ENCODE measurements at regions not wholly inside any gene's neighbourhood (a gene's known extent, or its start where the extent isn't known, plus 50 kb on each side); places are given as distances from the start of the nearest gene placed in this dataset.

DNA sequence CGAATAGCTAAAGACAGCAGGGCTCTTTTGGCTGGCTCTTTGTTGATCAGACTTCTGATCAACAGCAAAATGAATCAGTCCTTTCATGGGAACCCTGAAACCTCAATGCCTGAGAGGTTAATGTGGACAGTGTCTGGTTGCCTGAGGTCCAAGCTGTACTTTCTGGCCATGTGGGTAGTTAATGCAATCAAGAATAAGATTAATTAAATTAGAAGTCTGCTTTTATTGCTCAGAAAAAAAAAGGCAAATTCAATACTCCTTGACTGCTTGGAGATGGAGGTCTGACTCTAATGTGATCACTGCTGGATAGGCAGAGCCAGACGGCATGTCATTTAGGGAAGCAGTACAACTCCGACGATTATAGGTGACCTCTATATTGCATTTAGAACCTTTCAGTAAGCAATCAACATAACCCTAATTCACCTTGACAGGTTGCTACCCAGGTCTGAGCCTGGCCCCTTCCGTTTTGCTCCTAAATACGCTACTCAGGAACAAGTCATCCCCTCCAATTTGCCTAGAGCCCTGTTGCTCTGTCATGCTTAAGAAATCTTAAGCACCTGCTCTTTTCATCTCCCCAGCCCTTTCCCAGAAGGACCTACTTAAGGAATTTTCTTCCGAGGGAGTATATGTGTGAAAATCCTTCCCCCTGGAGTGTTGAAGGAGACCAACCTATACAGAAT, 370.0 kb upstream of the SPTLC3 start:
- Histone ChIP-seq H3K27me3 (no peaks in the 10 kb centered on the region), H3K27ac (no peak overlapping the region), H3K4me1 (no peaks in the 10 kb centered on the region), H3K36me3 (no peaks in the 10 kb centered on the region), H3K4me3 (no peak overlapping the region), H3K9me3 (no peaks in the 10 kb centered on the region)
- intact Hi-C loops (cut with DNase I): no loop called here
- TF ChIP-seq CTCF (IDR thresholded peaks at IDR 0.05) (no peak), POLR2AphosphoS5 (IDR thresholded peaks at IDR 0.05; ENCODE audit: insufficient read depth in 1 of 2, low read depth in 1 of 2) (no peak), POLR2A (IDR thresholded peaks at IDR 0.05) (no peak)
- no peak for DNase-seq (ENCODE audit: extremely low spot score in 2 of 2)

DNA sequence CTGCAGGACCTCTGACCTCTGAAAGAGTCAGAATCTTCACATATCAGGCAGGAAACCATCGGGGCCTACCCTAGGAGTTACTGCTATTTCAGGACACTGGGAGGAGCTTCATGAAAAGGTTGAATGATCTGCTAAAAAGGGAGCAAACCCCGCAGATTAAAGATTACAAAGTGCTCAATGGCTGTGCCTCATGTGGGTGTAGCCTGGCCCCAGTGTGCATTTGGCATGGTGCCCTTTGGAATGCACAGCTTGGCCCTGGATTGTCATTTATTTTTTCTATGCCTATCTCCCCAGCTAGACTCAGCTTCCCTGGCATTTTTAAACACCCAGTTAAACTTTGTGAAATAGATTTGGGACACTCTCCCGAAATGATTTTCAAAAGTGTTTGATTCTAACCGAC, 368.5 kb upstream of the SPTLC3 start:
- Histone ChIP-seq H3K4me1 (no peaks in the 10 kb centered on the region), H3K4me3 (no peak overlapping the region), H3K9me3 (no peaks in the 10 kb centered on the region), H3K27ac (no peak overlapping the region), H3K27me3 (no peaks in the 10 kb centered on the region), H3K36me3 (no peaks in the 10 kb centered on the region)
- no peak for DNase-seq (ENCODE audit: extremely low spot score in 2 of 2)
- intact Hi-C loops (cut with DNase I): no loop called here
- TF ChIP-seq CTCF (IDR thresholded peaks at IDR 0.05) (no peak), POLR2AphosphoS5 (IDR thresholded peaks at IDR 0.05; ENCODE audit: insufficient read depth in 1 of 2, low read depth in 1 of 2) (no peak), POLR2A (IDR thresholded peaks at IDR 0.05) (no peak)

- TF ChIP-seq CTCF (IDR thresholded peaks at IDR 0.05) (no peak), POLR2A (IDR thresholded peaks at IDR 0.05) (no peak), POLR2AphosphoS5 (IDR thresholded peaks at IDR 0.05; ENCODE audit: insufficient read depth in 1 of 2, low read depth in 1 of 2) (no peak)
- no peak for DNase-seq (ENCODE audit: extremely low spot score in 2 of 2)
- Histone ChIP-seq H3K27me3 (no peaks in the 10 kb centered on the region), H3K36me3 (no peaks in the 10 kb centered on the region), H3K4me3 (no peak overlapping the region), H3K9me3 (no peaks in the 10 kb centered on the region), H3K4me1 (no peaks in the 10 kb centered on the region), H3K27ac (no peak overlapping the region)
- intact Hi-C loops (cut with DNase I): no loop called here
Measured at GRCh38 chr20:12641619-12642018, 367.2 kb upstream of the SPTLC3 start.

GRCh38 chr20:12644461-12644860, 364.3 kb upstream of the SPTLC3 start:
- no peaks in the 10 kb centered on the region for H3K27me3 ChIP-seq
- no peak overlapping the region for H3K4me3 ChIP-seq
- TF ChIP-seq POLR2A (IDR thresholded peaks at IDR 0.05): no peak
- no peak for TF ChIP-seq CTCF (IDR thresholded peaks at IDR 0.05)
- TF ChIP-seq POLR2AphosphoS5 (IDR thresholded peaks at IDR 0.05; ENCODE audit: insufficient read depth in 1 of 2, low read depth in 1 of 2): no peak
- intact Hi-C loops (cut with DNase I): no loop called here
- H3K27ac ChIP-seq: no peak overlapping the region
- H3K9me3 ChIP-seq: no peaks in the 10 kb centered on the region
- H3K4me1 ChIP-seq: no peaks in the 10 kb centered on the region
- DNase-seq (ENCODE audit: extremely low spot score in 2 of 2): no peak
- no peaks in the 10 kb centered on the region for H3K36me3 ChIP-seq

- no peaks in the 10 kb centered on the region for H3K36me3 ChIP-seq
- TF ChIP-seq CTCF (IDR thresholded peaks at IDR 0.05): no peak
- TF ChIP-seq POLR2A (IDR thresholded peaks at IDR 0.05): no peak
- TF ChIP-seq POLR2AphosphoS5 (IDR thresholded peaks at IDR 0.05; ENCODE audit: insufficient read depth in 1 of 2, low read depth in 1 of 2): no peak
- no peaks in the 10 kb centered on the region for H3K4me1 ChIP-seq
- H3K4me3 ChIP-seq: no peak overlapping the region
- no peaks in the 10 kb centered on the region for H3K9me3 ChIP-seq
- DNase-seq (ENCODE audit: extremely low spot score in 2 of 2): no peak
- no peaks in the 10 kb centered on the region for H3K27me3 ChIP-seq
- no peak overlapping the region for H3K27ac ChIP-seq
- intact Hi-C loops (cut with DNase I): no loop called here
Measured at GRCh38 chr20:12649234-12649633, 359.5 kb upstream of the SPTLC3 start.

All from vagina (tissue), 2 donors.